Naive thymus-derived CD4-positive, alpha-beta T cell (primary cell): ENCODE measurements at regions not wholly inside any gene's neighbourhood (a gene's known extent, or its start where the extent isn't known, plus 50 kb on each side); places are given as distances from the start of the nearest gene placed in this dataset.

ENCODE experiments used
- ATAC-seq: fragments of 150-1000 bp; cut with Tn5 transposase; 2 replicates; pipeline ENCODE4 v1.10.0; 2021; ENCODE audit warnings: mild to moderate bottlenecking, moderate library complexity
- CTCF ChIA-PET: fragments of 350-600 bp; sonication (Branson Sonifier 250); formaldehyde crosslinking; loops from one replicate; lab custom pipeline; 2021; ENCODE audit warnings: antibody characterized with exemption; lab: Charles Lee
- POLR2A ChIA-PET: fragments of 350-600 bp; sonication (Branson Sonifier 250); formaldehyde crosslinking; loops from one replicate; lab custom pipeline; 2021; ENCODE audit warnings: antibody characterized with exemption, inconsistent platforms; lab: Charles Lee
- DNase-seq, 9 donors: peaks; one replicate each; pipeline versions ENCODE4 v3.0.0 to v3.0.0-alpha.2; 2020 to 2022; ENCODE audit warnings: mixed read lengths in 1 of 9
- H3K27ac ChIP-seq: one replicate; pipeline ENCODE4 v1.7.0; 2013; ENCODE audit warnings: mild to moderate bottlenecking, low read depth, low read length, moderate library complexity
- H3K27me3 ChIP-seq, 2 donors: one replicate each; pipeline ENCODE4 v1.7.0; 2013; ENCODE audit warnings: low read length in 2 of 2, mild to moderate bottlenecking in 2 of 2, moderate library complexity in 2 of 2; ENCODE audit not compliant: control insufficient read depth in 2 of 2, insufficient read depth in 2 of 2
- H3K36me3 ChIP-seq, 3 experiments: 1 replicate in 2 of 3; 2 replicates in 1 of 3; pipeline ENCODE4 v1.7.0; 2013; ENCODE audit warnings: low read length in 3 of 3, mild to moderate bottlenecking in 3 of 3, moderate library complexity in 1 of 3; ENCODE audit not compliant: insufficient read depth in 3 of 3, control insufficient read depth in 2 of 3
- H3K4me1 ChIP-seq, 2 donors: one replicate each; pipeline ENCODE4 v1.7.0; 2013; ENCODE audit warnings: low read length in 2 of 2, mild to moderate bottlenecking in 2 of 2, moderate library complexity in 1 of 2; ENCODE audit not compliant: control insufficient read depth in 2 of 2, insufficient read depth in 2 of 2
- H3K4me3 ChIP-seq: 2 replicates; pipeline ENCODE4 v1.7.0; 2013; ENCODE audit warnings: mild to moderate bottlenecking, low read length
- H3K9me3 ChIP-seq, 3 experiments: 1 replicate in 2 of 3; 2 replicates in 1 of 3; pipeline ENCODE4 v1.7.0; 2013; ENCODE audit warnings: low read length in 3 of 3; ENCODE audit not compliant: control insufficient read depth in 2 of 3
- H3K27ac Mint-ChIP-seq, 9 donors: one replicate each; pipeline ENCODE4 v1.8.0; 2020 to 2022; ENCODE audit warnings: mixed read lengths in 9 of 9, mild to moderate bottlenecking in 8 of 9, moderate library complexity in 5 of 9, inconsistent platforms in 2 of 9
- H3K27me3 Mint-ChIP-seq, 5 donors: one replicate each; pipeline ENCODE4 v1.8.0; 2021 to 2022; ENCODE audit warnings: mixed read lengths in 5 of 5, mild to moderate bottlenecking in 1 of 5
- H3K36me3 Mint-ChIP-seq, 5 donors: one replicate each; pipeline ENCODE4 v1.8.0; 2020 to 2022; ENCODE audit warnings: mixed read lengths in 5 of 5, mild to moderate bottlenecking in 3 of 5, inconsistent platforms in 1 of 5
- H3K4me1 Mint-ChIP-seq, 7 donors: one replicate each; pipeline ENCODE4 v1.8.0; 2020 to 2022; ENCODE audit warnings: mixed read lengths in 7 of 7, mild to moderate bottlenecking in 3 of 7, inconsistent platforms in 1 of 7
- H3K4me3 Mint-ChIP-seq, 10 donors: one replicate each; pipeline ENCODE4 v1.8.0; 2020 to 2022; ENCODE audit warnings: mild to moderate bottlenecking in 10 of 10, mixed read lengths in 10 of 10, moderate library complexity in 6 of 10, inconsistent platforms in 2 of 10
- H3K9me3 Mint-ChIP-seq, 11 donors: one replicate each; pipeline ENCODE4 v1.8.0; 2020 to 2022; ENCODE audit warnings: mixed read lengths in 11 of 11, mild to moderate bottlenecking in 4 of 11, inconsistent platforms in 1 of 11, moderate library complexity in 1 of 11
- intact Hi-C, 2 donors: fragments of 100-400 bp; cut with micrococcal nuclease; formaldehyde crosslinking; loops; one replicate each; pipeline ENCODE4 v1.15.1; 2023

GRCh38 chr9:135394699-135395645 lies 84.6 kb upstream of the PPP1R26 start:
- Histone ChIP-seq H3K4me3 (no peak overlapping the region), H3K9me3 (no peaks in the 10 kb centered on the region), H3K36me3 (no peaks in the 10 kb centered on the region), H3K27ac (no peak overlapping the region), H3K27me3 (no peaks in the 10 kb centered on the region), H3K4me1 (no peaks in the 10 kb centered on the region)
- Mint-ChIP-seq H3K4me3 (no peak overlapping the region), H3K9me3 (peaks cover 0 to 3% (median 0%) of the 10 kb centered on the region in 11 donors), H3K27ac (peak overlapping the region in 2 of 9 donors; percentile 5 to 62), H3K4me1 (peaks cover 0 to 1% (median 0%) of the 10 kb centered on the region in 7 donors), H3K36me3 (no peaks in the 10 kb centered on the region), H3K27me3 (no peaks in the 10 kb centered on the region)
- intact Hi-C loops: no loop called here
- no peak for ATAC-seq
- ChIA-PET CTCF (no interaction called here), POLR2A (no interaction called here)
- no peak for DNase-seq

- no peaks in the 10 kb centered on the region for H3K27me3 ChIP-seq
- ATAC-seq: no peak
- no peak overlapping the region for H3K4me3 ChIP-seq
- Mint-ChIP-seq H3K27ac (no peak overlapping the region), H3K4me1 (no peaks in the 10 kb centered on the region), H3K27me3 (no peaks in the 10 kb centered on the region), H3K4me3 (no peak overlapping the region), H3K9me3 (peaks cover 0 to 3% (median 0%) of the 10 kb centered on the region in 11 donors), H3K36me3 (no peaks in the 10 kb centered on the region)
- no peaks in the 10 kb centered on the region for H3K4me1 ChIP-seq
- ChIA-PET POLR2A (no interaction called here), CTCF (no interaction called here)
- DNase-seq: no peak
- no peak overlapping the region for H3K27ac ChIP-seq
- intact Hi-C loops: no loop called here
- no peaks in the 10 kb centered on the region for H3K36me3 ChIP-seq
- H3K9me3 ChIP-seq: no peaks in the 10 kb centered on the region
Observed at GRCh38 chr9:135397142-135397541, 82.4 kb upstream of the PPP1R26 start.

- DNase-seq (no peak), ATAC-seq (no peak)
- Mint-ChIP-seq H3K27ac (no peak overlapping the region), H3K4me1 (no peaks in the 10 kb centered on the region), H3K4me3 (no peak overlapping the region), H3K27me3 (peaks cover 0 to 3% (median 0%) of the 10 kb centered on the region in 5 donors), H3K36me3 (no peaks in the 10 kb centered on the region), H3K9me3 (peaks cover 0 to 3% (median 0%) of the 10 kb centered on the region in 11 donors)
- intact Hi-C loops: no loop called here
- POLR2A ChIA-PET: no interaction called here
- H3K27ac ChIP-seq: no peak overlapping the region
- CTCF ChIA-PET: no interaction called here
- H3K9me3 ChIP-seq: no peaks in the 10 kb centered on the region
- no peaks in the 10 kb centered on the region for H3K27me3 ChIP-seq
- no peaks in the 10 kb centered on the region for H3K4me1 ChIP-seq
- no peaks in the 10 kb centered on the region for H3K36me3 ChIP-seq
- H3K4me3 ChIP-seq: no peak overlapping the region
Observed at GRCh38 chr9:135399000-135399649, 80.5 kb upstream of the PPP1R26 start.

DNA sequence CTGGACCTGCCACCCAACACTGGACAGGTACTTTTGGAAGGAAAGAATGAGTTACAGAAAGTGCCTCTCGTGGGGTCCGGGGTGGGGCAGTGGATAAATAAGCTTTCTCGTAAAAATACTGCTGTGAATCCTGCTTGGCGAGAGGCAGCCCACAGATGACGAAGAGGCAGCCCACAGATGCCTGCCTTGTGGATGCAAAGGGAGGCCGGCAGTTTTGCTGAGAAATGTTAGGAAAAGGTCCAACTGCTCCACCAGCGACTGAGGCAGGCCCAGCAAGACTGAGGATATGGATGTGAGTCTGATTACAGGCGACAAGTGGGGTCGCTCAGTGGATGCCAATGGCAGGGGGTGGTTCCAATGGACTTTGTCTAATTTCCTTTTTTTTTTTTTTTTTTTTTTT lies 79.1 kb upstream of the PPP1R26 start:
- POLR2A ChIA-PET: no interaction called here
- H3K27me3 ChIP-seq: no peaks in the 10 kb centered on the region
- H3K36me3 ChIP-seq: no peaks in the 10 kb centered on the region
- H3K9me3 ChIP-seq: no peaks in the 10 kb centered on the region
- H3K9me3 Mint-ChIP-seq: peaks cover 0 to 2% (median 0%) of the 10 kb centered on the region in 11 donors
- CTCF ChIA-PET: no interaction called here
- no peaks in the 10 kb centered on the region for H3K4me1 Mint-ChIP-seq
- no peak overlapping the region for H3K27ac ChIP-seq
- DNase-seq (no peak), ATAC-seq (no peak)
- intact Hi-C loops: no loop called here
- no peak overlapping the region for H3K4me3 Mint-ChIP-seq
- H3K27me3 Mint-ChIP-seq: peaks cover 0 to 3% (median 0%) of the 10 kb centered on the region in 5 donors
- H3K4me3 ChIP-seq: no peak overlapping the region
- H3K27ac Mint-ChIP-seq: no peak overlapping the region
- no peaks in the 10 kb centered on the region for H3K4me1 ChIP-seq
- H3K36me3 Mint-ChIP-seq: no peaks in the 10 kb centered on the region

- intact Hi-C loops: no loop called here
- H3K9me3 Mint-ChIP-seq: peaks cover 0 to 2% (median 0%) of the 10 kb centered on the region in 11 donors
- H3K4me3 ChIP-seq: no peak overlapping the region
- POLR2A ChIA-PET: no interaction called here
- CTCF ChIA-PET: no interaction called here
- H3K27ac Mint-ChIP-seq: peak overlapping the region in 1 of 9 donors; percentile 32
- DNase-seq: no peak
- H3K36me3 Mint-ChIP-seq: no peaks in the 10 kb centered on the region
- H3K4me3 Mint-ChIP-seq: no peak overlapping the region
- no peaks in the 10 kb centered on the region for H3K4me1 Mint-ChIP-seq
- no peak overlapping the region for H3K27ac ChIP-seq
- no peaks in the 10 kb centered on the region for H3K27me3 ChIP-seq
- H3K9me3 ChIP-seq: no peaks in the 10 kb centered on the region
- H3K27me3 Mint-ChIP-seq: peaks cover 0 to 4% (median 0%) of the 10 kb centered on the region in 5 donors
- ATAC-seq: no peak
- no peaks in the 10 kb centered on the region for H3K36me3 ChIP-seq
- no peaks in the 10 kb centered on the region for H3K4me1 ChIP-seq
Observed at GRCh38 chr9:135401218-135401617, 78.4 kb upstream of the PPP1R26 start.

DNA sequence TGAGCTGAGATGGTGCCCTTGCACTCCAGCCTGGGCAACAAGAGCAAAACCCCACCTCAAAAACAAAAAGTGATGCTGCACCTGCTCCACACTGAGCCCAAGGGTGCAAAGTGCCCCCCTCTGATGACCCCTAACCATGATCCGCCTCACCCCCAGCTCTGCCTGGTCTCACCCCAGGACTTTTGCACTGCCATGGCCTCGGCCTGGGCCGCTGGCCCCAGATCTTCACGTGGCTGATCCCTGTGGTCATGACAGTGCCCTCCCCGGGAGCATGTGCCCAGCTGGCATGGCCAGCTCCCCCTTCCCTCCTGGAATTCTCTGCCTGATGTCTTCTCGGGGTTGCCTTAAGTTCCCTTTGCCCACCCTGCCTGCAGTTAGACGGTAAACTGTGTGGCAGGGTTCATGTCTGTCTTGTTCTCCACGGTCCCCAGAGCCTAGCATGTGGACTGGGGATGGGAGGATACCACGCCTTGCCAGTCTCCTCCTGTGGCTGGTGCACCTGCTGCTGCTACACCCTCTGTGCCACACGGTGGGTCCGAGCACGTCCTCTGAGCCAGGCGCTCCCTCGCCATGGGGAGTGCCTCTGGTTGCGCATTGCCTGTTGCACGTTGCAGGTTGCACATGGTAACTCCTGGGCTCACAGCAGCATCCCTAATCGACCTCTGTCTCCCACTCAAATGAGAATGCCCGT lies 77.4 kb upstream of the PPP1R26 start:
- Mint-ChIP-seq H3K4me1 (no peaks in the 10 kb centered on the region), H3K27ac (no peak overlapping the region), H3K27me3 (peaks cover 0 to 6% (median 3%) of the 10 kb centered on the region in 5 donors), H3K36me3 (no peaks in the 10 kb centered on the region), H3K9me3 (peaks cover 0 to 4% (median 0%) of the 10 kb centered on the region in 11 donors), H3K4me3 (no peak overlapping the region)
- CTCF ChIA-PET: no interaction called here
- H3K36me3 ChIP-seq: no peaks in the 10 kb centered on the region
- intact Hi-C loops: no loop called here
- DNase-seq (no peak), ATAC-seq (no peak)
- no peak overlapping the region for H3K27ac ChIP-seq
- no peak overlapping the region for H3K4me3 ChIP-seq
- no peaks in the 10 kb centered on the region for H3K9me3 ChIP-seq
- no peaks in the 10 kb centered on the region for H3K4me1 ChIP-seq
- H3K27me3 ChIP-seq: no peaks in the 10 kb centered on the region
- POLR2A ChIA-PET: no interaction called here
